HG02885 (cell line): ENCODE measurements at regions not wholly inside any gene's neighbourhood (a gene's known extent, or its start where the extent isn't known, plus 50 kb on each side); places are given as distances from the start of the nearest gene placed in this dataset.

Experiments
- ATAC-seq: cut with Tn5 transposase; IDR thresholded peaks from one replicate; pipeline ENCODE4 v1.9.1; 2021; ENCODE audit warnings: mild to moderate bottlenecking; ENCODE audit not compliant: unreplicated experiment, poor library complexity

GRCh38 chr6:169944415-169944814 is 193.0 kb downstream of the ERMARD start:
- ATAC-seq, result no peak

GRCh38 chr6:169944061-169944337 is 192.6 kb downstream of the ERMARD start:
- no peak for ATAC-seq

GRCh38 chr6:169943241-169944060 is 192.0 kb downstream of the ERMARD start:
- no peak for ATAC-seq

DNA sequence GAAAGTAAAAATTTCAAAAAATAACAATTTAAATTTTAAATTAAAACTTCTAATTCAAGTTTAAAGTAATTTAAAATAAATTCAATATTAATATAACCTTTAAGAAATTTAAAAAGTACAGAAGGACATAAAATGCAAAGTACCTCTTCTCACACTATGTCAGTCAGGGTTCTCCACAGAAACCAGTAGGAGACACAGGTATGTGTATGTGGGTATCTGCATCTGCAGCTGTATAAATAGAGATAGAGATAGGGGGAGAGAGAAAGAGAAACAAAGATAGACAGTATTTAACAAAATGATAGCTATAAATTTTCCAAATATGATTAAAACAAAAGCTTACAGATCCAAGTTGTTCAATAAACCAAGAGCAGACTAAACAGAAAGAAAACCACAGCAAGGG is 190.8 kb downstream of the ERMARD start:
- ATAC-seq, result no peak

GRCh38 chr6:169940481-169941271 is 189.3 kb downstream of the ERMARD start:
- ATAC-seq, result no peak

- ATAC-seq, result no peak
Observed at GRCh38 chr6:169939554-169940164, 188.2 kb downstream of the ERMARD start.

GRCh38 chr6:169938731-169939130 is 187.3 kb downstream of the ERMARD start:
- no peak for ATAC-seq

GRCh38 chr6:169938262-169938701 is 186.9 kb downstream of the ERMARD start:
- ATAC-seq, result no peak

DNA sequence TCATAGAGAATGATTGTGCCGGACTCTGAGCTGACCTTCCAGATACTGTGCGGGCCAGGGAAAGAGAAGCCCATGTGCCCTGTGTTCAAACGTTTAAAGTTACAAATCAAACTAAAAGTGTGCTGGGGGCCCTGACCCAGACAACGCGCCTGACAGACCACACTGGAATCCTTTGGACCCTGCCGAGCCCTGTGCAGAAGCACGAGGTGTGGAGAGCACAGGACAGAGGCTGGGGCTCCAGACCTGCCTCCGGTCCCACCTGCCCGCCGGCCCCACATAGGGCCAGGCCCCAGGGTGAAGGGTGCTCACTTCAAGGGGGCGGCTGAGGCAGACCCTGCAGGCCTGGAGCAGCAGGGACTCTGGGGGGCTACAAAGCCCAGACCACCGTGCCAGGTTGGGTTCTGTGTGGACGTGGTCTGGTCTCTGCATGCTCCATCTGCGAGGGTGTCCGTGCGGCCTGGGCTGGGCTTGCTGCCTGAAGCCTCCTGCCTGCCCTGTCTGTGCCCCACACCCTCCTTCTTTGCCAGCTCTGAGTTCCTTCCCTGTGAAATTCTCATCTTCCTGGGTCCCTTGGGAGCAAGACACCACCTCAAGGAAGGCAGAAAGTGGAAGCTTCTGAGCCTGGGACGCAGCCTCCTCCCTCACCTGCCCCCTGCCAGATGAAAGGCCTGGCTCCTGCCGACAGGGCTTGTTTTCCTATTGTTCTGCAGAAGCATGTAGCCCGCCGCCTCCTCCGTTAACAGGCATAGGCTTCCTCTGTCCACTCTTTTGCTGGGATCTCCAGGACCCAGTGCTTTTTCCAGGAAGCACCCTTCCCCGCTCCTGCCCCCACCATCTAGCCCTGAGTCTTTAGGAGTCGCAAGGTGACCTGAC is 186.2 kb downstream of the ERMARD start:
- no peak for ATAC-seq

GRCh38 chr6:169936355-169936975 is 185.0 kb downstream of the ERMARD start:
- no peak for ATAC-seq

GRCh38 chr6:169935861-169936260 is 184.4 kb downstream of the ERMARD start:
- no peak for ATAC-seq

DNA sequence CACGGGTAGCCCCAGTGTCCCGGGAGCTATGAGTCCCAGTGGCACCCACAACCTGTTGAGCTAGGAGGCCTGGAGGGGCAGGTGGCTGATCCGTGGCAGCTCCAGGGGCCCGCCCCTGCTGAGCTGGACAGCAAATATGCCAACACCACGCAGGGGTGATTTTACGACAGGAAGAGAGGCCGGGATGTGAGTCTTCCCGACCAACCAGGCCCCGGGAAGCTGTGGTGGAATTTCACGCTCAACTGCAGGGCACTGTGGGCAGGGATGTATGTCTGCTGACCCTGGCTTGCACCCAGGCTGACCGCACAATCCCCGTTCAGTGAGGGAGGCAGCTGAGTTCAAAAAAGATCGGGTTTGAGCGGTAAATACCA is 183.9 kb downstream of the ERMARD start:
- no peak for ATAC-seq

GRCh38 chr6:169934699-169935347 is 183.4 kb downstream of the ERMARD start:
- ATAC-seq, result no peak

GRCh38 chr6:169933839-169934698 is 182.6 kb downstream of the ERMARD start:
- no peak for ATAC-seq

DNA sequence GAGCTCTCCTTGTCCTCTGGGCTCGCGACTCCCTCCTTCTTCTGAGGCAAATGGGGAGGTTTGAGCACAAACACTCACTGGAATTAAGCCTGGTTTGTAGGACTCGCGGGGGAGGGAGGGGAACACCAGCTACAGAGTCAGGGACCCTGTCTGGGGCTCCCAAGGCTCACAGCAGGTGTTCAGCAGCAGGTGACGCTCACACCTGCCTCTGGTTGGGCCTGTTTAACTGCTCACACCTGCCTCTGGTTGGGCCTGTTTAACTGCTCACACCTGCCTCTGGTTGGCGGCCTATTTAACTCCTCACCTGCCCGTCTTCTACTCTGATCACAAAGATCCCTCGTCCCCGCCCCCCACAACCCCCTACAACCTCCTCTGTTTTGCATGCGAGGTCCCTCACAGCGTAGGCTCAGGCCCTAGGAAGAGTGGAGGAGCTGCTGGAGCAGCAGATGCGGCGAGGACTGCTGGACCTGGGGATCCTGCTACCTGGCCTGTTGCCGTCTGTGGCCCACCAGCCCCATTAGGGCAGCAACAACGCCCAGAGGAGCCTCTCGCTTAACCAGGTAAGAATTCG is 181.9 kb downstream of the ERMARD start:
- no peak for ATAC-seq

DNA sequence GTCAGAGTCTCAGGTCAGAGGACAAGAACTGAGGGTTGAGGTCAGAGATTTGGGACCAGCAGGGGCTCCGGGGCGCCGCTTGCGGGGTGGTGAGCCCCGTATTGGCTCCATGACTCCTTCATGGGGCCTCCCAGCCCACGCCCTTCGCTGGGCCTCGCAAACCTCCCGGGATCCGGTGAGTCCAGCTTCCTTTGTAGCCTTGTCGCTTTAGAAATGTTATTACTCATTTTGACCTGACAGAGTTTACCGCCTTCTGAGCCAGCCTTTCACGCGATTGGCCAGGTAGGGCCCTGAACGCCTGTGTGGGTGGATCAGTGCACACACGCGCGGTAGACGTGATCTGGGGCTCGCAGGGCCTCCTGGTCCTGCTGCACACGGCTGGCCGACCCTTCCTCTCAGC is 181.1 kb downstream of the ERMARD start:
- no peak for ATAC-seq

- no peak for ATAC-seq
Observed at GRCh38 chr6:169931261-169931660, 179.8 kb downstream of the ERMARD start.

DNA sequence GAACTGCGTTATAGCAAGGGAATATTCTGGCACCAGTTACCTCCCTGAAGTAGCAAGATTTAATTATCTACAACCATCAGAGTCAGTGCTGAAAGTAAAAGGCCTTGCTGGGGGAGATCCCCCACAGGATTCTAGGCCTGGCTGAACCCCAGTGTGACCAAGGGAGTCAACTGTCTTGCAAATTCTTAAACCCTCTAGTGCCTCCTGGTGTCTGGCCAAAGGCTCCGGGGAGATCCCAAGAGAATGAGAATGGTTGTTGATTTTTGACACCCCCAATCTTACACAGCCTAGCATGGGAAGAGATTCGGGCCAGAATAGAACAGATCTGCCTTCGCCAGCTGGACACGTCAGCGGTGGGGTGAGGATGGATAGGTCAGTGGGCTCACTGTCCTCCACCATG is 179.4 kb downstream of the ERMARD start:
- no peak for ATAC-seq
